ENCODE measurements at regions not wholly inside any gene's neighbourhood (a gene's known extent, or its start where the extent isn't known, plus 50 kb on each side); places are given as distances from the start of the nearest gene placed in this dataset.

DNA sequence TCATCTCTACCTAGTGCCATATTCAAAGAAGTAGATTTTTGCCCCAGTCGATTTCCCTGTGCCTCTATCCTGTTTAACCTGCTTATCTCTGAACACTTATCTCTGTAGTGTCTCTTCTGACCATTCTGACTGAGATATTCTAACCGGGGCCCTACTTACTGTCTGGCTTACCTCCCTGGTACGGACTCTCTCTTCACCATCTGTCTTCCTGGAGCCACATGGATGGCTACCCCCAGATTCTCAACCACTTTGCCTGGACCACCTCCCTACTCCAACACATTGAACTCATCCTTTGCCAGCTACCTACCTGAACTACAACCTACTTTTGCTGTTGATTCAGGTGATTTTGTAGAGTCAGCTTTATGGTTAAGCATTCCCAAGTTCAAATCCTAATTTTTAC lies 397.4 kb upstream of the SLC24A2 start:
- no peak overlapping the region for H3K4me3 Mint-ChIP-seq
- H3K27ac Mint-ChIP-seq = no peak overlapping the region
- peaks cover 10% of the 10 kb centered on the region for H3K4me1 ChIP-seq (ENCODE audit: control insufficient read depth, insufficient read depth, low read length)
- WGBS, 2 experiments (ENCODE audit: insufficient coverage in 1 of 2, insufficient read length in 1 of 2) = 85 to 89% methylated on average over 2 to 3 of the region's 3 CpGs
- H3K4me3 ChIP-seq (ENCODE audit: low read length) = no peak overlapping the region
- no peaks in the 10 kb centered on the region for H3K36me3 ChIP-seq (ENCODE audit: control insufficient read depth, insufficient read depth, low read length)
- no peak overlapping the region for H3K27ac ChIP-seq (ENCODE audit: low read depth, low read length)
- H3K9me3 ChIP-seq (ENCODE audit: control insufficient read depth, low read length) = peaks cover under 1% of the 10 kb centered on the region
- no peak for DNase-seq
- H3K9ac ChIP-seq (ENCODE audit: extremely low read depth, low read length, poor library complexity, severe bottlenecking) = no peak overlapping the region
- no peak for TF ChIP-seq CTCF (conservative IDR thresholded peaks at IDR 0.05)
- H3K27me3 Mint-ChIP-seq (ENCODE audit: insufficient read depth) = no peaks in the 10 kb centered on the region
- H3K4me1 Mint-ChIP-seq = peaks cover 13% of the 10 kb centered on the region
- no peaks in the 10 kb centered on the region for H3K36me3 Mint-ChIP-seq (ENCODE audit: low read depth)
- no peaks in the 10 kb centered on the region for H3K27me3 ChIP-seq (ENCODE audit: control insufficient read depth, insufficient read depth, low read length, poor library complexity, severe bottlenecking)
- no peaks in the 10 kb centered on the region for H3K9me3 Mint-ChIP-seq

GRCh38 chr9:20184541-20184940 lies 395.7 kb upstream of the SLC24A2 start:
- H3K9ac ChIP-seq (ENCODE audit: extremely low read depth, low read length, poor library complexity, severe bottlenecking) = no peak overlapping the region
- no peaks in the 10 kb centered on the region for H3K9me3 ChIP-seq (ENCODE audit: control insufficient read depth, low read length)
- no peaks in the 10 kb centered on the region for H3K9me3 Mint-ChIP-seq
- H3K27me3 ChIP-seq (ENCODE audit: control insufficient read depth, insufficient read depth, low read length, poor library complexity, severe bottlenecking) = no peaks in the 10 kb centered on the region
- H3K27me3 Mint-ChIP-seq (ENCODE audit: insufficient read depth) = no peaks in the 10 kb centered on the region
- no peaks in the 10 kb centered on the region for H3K36me3 ChIP-seq (ENCODE audit: control insufficient read depth, insufficient read depth, low read length)
- no peak overlapping the region for H3K27ac ChIP-seq (ENCODE audit: low read depth, low read length)
- TF ChIP-seq CTCF (conservative IDR thresholded peaks at IDR 0.05) = no peak
- peaks cover 6% of the 10 kb centered on the region for H3K4me1 ChIP-seq (ENCODE audit: control insufficient read depth, insufficient read depth, low read length)
- no peak for DNase-seq
- no peak overlapping the region for H3K27ac Mint-ChIP-seq
- peaks cover 6% of the 10 kb centered on the region for H3K4me1 Mint-ChIP-seq
- H3K4me3 ChIP-seq (ENCODE audit: low read length) = no peak overlapping the region
- H3K36me3 Mint-ChIP-seq (ENCODE audit: low read depth) = no peaks in the 10 kb centered on the region
- no peak overlapping the region for H3K4me3 Mint-ChIP-seq

DNA sequence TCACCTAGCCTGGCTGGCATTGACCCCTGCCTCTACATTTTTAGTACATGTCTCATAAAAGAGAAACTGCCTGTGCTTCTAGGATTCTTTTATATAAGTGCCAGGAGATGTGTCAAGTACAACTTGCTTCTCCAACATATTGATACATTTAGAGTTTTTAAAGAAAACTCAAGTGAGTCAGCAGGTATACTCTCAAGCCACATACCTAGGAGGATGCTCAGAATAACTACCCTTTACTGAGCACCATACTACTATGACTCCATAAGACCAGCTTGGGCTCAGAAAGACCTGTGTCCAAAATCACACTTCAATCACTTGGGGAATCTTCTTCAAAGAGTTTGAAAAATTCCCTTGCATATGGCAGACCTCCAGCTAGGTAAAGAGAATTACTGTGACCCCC lies 389.8 kb upstream of the SLC24A2 start:
- Histone ChIP-seq H3K27me3 (ENCODE audit: control insufficient read depth, insufficient read depth, low read length, poor library complexity, severe bottlenecking) (no peaks in the 10 kb centered on the region), H3K36me3 (ENCODE audit: control insufficient read depth, insufficient read depth, low read length) (no peaks in the 10 kb centered on the region), H3K4me1 (ENCODE audit: control insufficient read depth, insufficient read depth, low read length) (peaks cover 9% of the 10 kb centered on the region), H3K27ac (ENCODE audit: low read depth, low read length) (no peak overlapping the region), H3K4me3 (ENCODE audit: low read length) (peak overlapping the region; percentile 10), H3K9ac (ENCODE audit: extremely low read depth, low read length, poor library complexity, severe bottlenecking) (no peak overlapping the region), H3K9me3 (ENCODE audit: control insufficient read depth, low read length) (no peaks in the 10 kb centered on the region)
- Mint-ChIP-seq H3K27me3 (ENCODE audit: insufficient read depth) (peaks cover 2% of the 10 kb centered on the region), H3K4me3 (no peak overlapping the region), H3K9me3 (peaks cover 8% of the 10 kb centered on the region), H3K27ac (no peak overlapping the region), H3K4me1 (no peaks in the 10 kb centered on the region), H3K36me3 (ENCODE audit: low read depth) (no peaks in the 10 kb centered on the region)
- DNase-seq = no peak
- TF ChIP-seq CTCF (conservative IDR thresholded peaks at IDR 0.05) = no peak

Measured in endodermal cell (in vitro differentiated cells).